Transverse colon (tissue), 4 donors: ENCODE measurements at regions not wholly inside any gene's neighbourhood (a gene's known extent, or its start where the extent isn't known, plus 50 kb on each side); places are given as distances from the start of the nearest gene placed in this dataset.
"Not testable (repeated sequence)": the region's sequence is repeated elsewhere in the genome, so short reads cannot be mapped to it uniquely, and the experiment has no call there.

ENCODE experiments used
- DNase-seq: peaks from one replicate; pipeline ENCODE4 v3.0.0-alpha.2; 2019
- H3K27ac ChIP-seq, 4 donors: fragments of 200-600 bp; sonication (generic); 2 replicates each; pipeline ENCODE4 v1.5.1; 2016 to 2018; ENCODE audit warnings: inconsistent platforms in 4 of 4
- H3K27me3 ChIP-seq: fragments of 200-600 bp; sonication (generic); 2 replicates; pipeline ENCODE4 v1.5.1; 2017; ENCODE audit warnings: inconsistent platforms
- H3K36me3 ChIP-seq, 4 donors: fragments of 200-600 bp; sonication (generic); 2 replicates each; pipeline ENCODE4 v1.5.1; 2017 to 2019; ENCODE audit warnings: inconsistent platforms in 4 of 4
- H3K4me1 ChIP-seq, 4 donors: fragments of 200-600 bp; sonication (generic); 2 replicates each; pipeline ENCODE4 v1.5.1; 2017 to 2020; ENCODE audit warnings: inconsistent platforms in 4 of 4
- H3K4me3 ChIP-seq, 4 donors: fragments of 200-600 bp; sonication (generic); 1 replicate in 1 of 4; 2 replicates in 3 of 4; pipeline versions ENCODE4 v1.5.1 to v1.6.1; 2017 to 2019; ENCODE audit warnings: inconsistent platforms in 4 of 4
- H3K9me3 ChIP-seq, 2 donors: fragments of 200-600 bp; sonication (generic); 2 replicates each; pipeline ENCODE4 v1.5.1; 2017 to 2019; ENCODE audit warnings: inconsistent platforms in 2 of 2
- CTCF ChIP-seq, 5 experiments: fragments of 200-600 bp in 3 of 5; fragments of 450-650 bp in 2 of 5; sonication (generic) in 3 of 5; IDR thresholded peaks; 1 replicate in 2 of 5; 2 replicates in 3 of 5; pipeline ENCODE4 v1.5.1; 2016 to 2017; ENCODE audit warnings: antibody characterized with exemption in 5 of 5, inconsistent platforms in 3 of 5, mild to moderate bottlenecking in 2 of 5, moderate library complexity in 1 of 5
- EP300 ChIP-seq: sonication (generic); formaldehyde crosslinking; IDR thresholded peaks from one replicate; pipeline ENCODE4 v1.6.1; 2017; ENCODE audit warnings: antibody characterized with exemption, low read depth
- POLR2A ChIP-seq: fragments of 450-650 bp; IDR thresholded peaks from one replicate; pipeline ENCODE4 v1.6.1; 2016; ENCODE audit warnings: antibody characterized with exemption, mild to moderate bottlenecking, moderate library complexity
- POLR2AphosphoS5 ChIP-seq, 3 donors: sonication (generic); formaldehyde crosslinking; IDR thresholded peaks; one replicate each; pipeline ENCODE4 v1.6.1; 2016; ENCODE audit warnings: antibody characterized with exemption in 3 of 3
- WGBS, 2 donors: methylation state at CpG; one replicate each; pipeline ENCODE4 v1.1.5; 2018; ENCODE audit warnings: low coverage in 1 of 2; 5-methylcytosine and 5-hydroxymethylcytosine counted together
- in situ Hi-C, 4 donors: fragments of 200-750 bp; cut with MboI; loops; one replicate each; pipeline versions ENCODE4 v1.15.0 to v1.15.1; 2017; ENCODE audit warnings: low sequenced_read_pairs in 3 of 4, low pct_ligation_motif_present in 1 of 4, low pct_unique_long_range_greater_than_20kb in 1 of 4
- intact Hi-C: fragments of 100-400 bp; cut with DNase I; formaldehyde crosslinking; loops from one replicate; pipeline ENCODE4 v1.15.1; 2023; ENCODE audit warnings: low total_unique reads

GRCh38 chr2:208609166-208609804, 202.7 kb downstream of the PTH2R start:
- Histone ChIP-seq H3K36me3 (no peaks in the 10 kb centered on the region), H3K27ac (no peak overlapping the region), H3K4me3 (no peak overlapping the region), H3K9me3 (peaks cover 0 to 4% of the 10 kb centered on the region in 2 donors), H3K27me3 (no peaks in the 10 kb centered on the region), H3K4me1 (no peaks in the 10 kb centered on the region)
- in situ Hi-C loops (no loop called here), intact Hi-C loops (no loop called here)
- DNase-seq, result no peak
- WGBS, 2 donors, result 69 to 73% methylated on average over 2 of the region's 2 CpGs
- TF ChIP-seq CTCF (IDR thresholded peaks at IDR 0.05), result no peak
- TF ChIP-seq POLR2AphosphoS5 (IDR thresholded peaks at IDR 0.05), result no peak

- DNase-seq, H3K9me3 ChIP-seq, H3K27me3 ChIP-seq, H3K36me3 ChIP-seq, H3K4me1 ChIP-seq, intact Hi-C loops, H3K4me3 ChIP-seq, in situ Hi-C loops, H3K27ac ChIP-seq: not testable (repeated sequence)
- 67 to 85% methylated on average over 1 of the region's 1 CpG for WGBS, 2 donors
Measured at GRCh38 chr2:208615675-208616074, 209.1 kb downstream of the PTH2R start.

GRCh38 chr2:208618220-208618619, 211.6 kb downstream of the PTH2R start:
- DNase-seq, result no peak
- Histone ChIP-seq H3K9me3 (no peaks in the 10 kb centered on the region), H3K4me3 (no peak overlapping the region), H3K27me3 (no peaks in the 10 kb centered on the region), H3K27ac (no peak overlapping the region), H3K4me1 (no peaks in the 10 kb centered on the region), H3K36me3 (no peaks in the 10 kb centered on the region)
- in situ Hi-C loops, result no loop called here
- TF ChIP-seq CTCF (IDR thresholded peaks at IDR 0.05) (no peak), EP300 (no peak), POLR2AphosphoS5 (IDR thresholded peaks at IDR 0.05) (no peak), POLR2A (no peak)
- intact Hi-C loops, result no loop called here
- 70 to 86% methylated on average over 1 to 4 of the region's 4 CpGs for WGBS, 2 donors

- no peaks in the 10 kb centered on the region for H3K9me3 ChIP-seq
- no peaks in the 10 kb centered on the region for H3K27me3 ChIP-seq
- in situ Hi-C loops, result no loop called here
- no peak overlapping the region for H3K27ac ChIP-seq
- DNase-seq, result no peak
- WGBS, 2 donors, result 75% methylated on average over 1 of the region's 1 CpG; no CpG with 5 or more reads in 1 of the 2 donors
- TF ChIP-seq POLR2AphosphoS5 (IDR thresholded peaks at IDR 0.05), result no peak
- TF ChIP-seq CTCF (IDR thresholded peaks at IDR 0.05), result no peak
- TF ChIP-seq EP300, result no peak
- TF ChIP-seq POLR2A, result no peak
- intact Hi-C loops, result no loop called here
- no peak overlapping the region for H3K4me3 ChIP-seq
- H3K4me1 ChIP-seq, result no peaks in the 10 kb centered on the region
- H3K36me3 ChIP-seq, result no peaks in the 10 kb centered on the region
Measured at GRCh38 chr2:208619993-208620392, 213.4 kb downstream of the PTH2R start.

- H3K4me3 ChIP-seq, result no peak overlapping the region
- TF ChIP-seq CTCF (IDR thresholded peaks at IDR 0.05) (no peak), POLR2AphosphoS5 (IDR thresholded peaks at IDR 0.05) (no peak), EP300 (no peak), POLR2A (no peak)
- DNase-seq, result no peak
- no peaks in the 10 kb centered on the region for H3K9me3 ChIP-seq
- WGBS, 2 donors, result 66 to 75% methylated on average over 1 of the region's 1 CpG
- H3K36me3 ChIP-seq, result no peaks in the 10 kb centered on the region
- H3K27me3 ChIP-seq, result no peaks in the 10 kb centered on the region
- intact Hi-C loops, result no loop called here
- in situ Hi-C loops, result no loop called here
- no peaks in the 10 kb centered on the region for H3K4me1 ChIP-seq
- no peak overlapping the region for H3K27ac ChIP-seq
Measured at GRCh38 chr2:208620487-208620978, 213.9 kb downstream of the PTH2R start.
